22Rv1 (cell line): ENCODE measurements at regions not wholly inside any gene's neighbourhood (a gene's known extent, or its start where the extent isn't known, plus 50 kb on each side); places are given as distances from the start of the nearest gene placed in this dataset.

Source experiments
- CTCF ChIP-seq: fragments of 450-650 bp; IDR thresholded peaks from 2 replicates; pipeline ENCODE4 v1.5.1; 2017; ENCODE audit warnings: mild to moderate bottlenecking
- ZFX ChIP-seq: fragments of 450-650 bp; IDR thresholded peaks from 2 replicates; pipeline ENCODE4 v1.6.1; 2017; ENCODE audit warnings: antibody characterized with exemption, borderline replicate concordance

- no peak for TF ChIP-seq CTCF
- no peak for TF ChIP-seq ZFX
Observed at GRCh38 chr21:24147674-24148073, 1459.6 kb downstream of the MRPL39 start.
